Stimulated activated CD8-positive, alpha-beta memory T cell treated with anti-CD3 and anti-CD28 coated beads, Interleukin-7, amount 100 ng/mL, for 1 hour (primary cell): ENCODE measurements at regions not wholly inside any gene's neighbourhood (a gene's known extent, or its start where the extent isn't known, plus 50 kb on each side); places are given as distances from the start of the nearest gene placed in this dataset.
"Not testable (repeated sequence)": the region's sequence is repeated elsewhere in the genome, so short reads cannot be mapped to it uniquely, and the experiment has no call there.

ENCODE experiments used
- DNase-seq, 2 donors: peaks; one replicate each; pipeline ENCODE4 v3.0.0-alpha.2; 2020; ENCODE audit warnings: low read depth in 2 of 2

DNA sequence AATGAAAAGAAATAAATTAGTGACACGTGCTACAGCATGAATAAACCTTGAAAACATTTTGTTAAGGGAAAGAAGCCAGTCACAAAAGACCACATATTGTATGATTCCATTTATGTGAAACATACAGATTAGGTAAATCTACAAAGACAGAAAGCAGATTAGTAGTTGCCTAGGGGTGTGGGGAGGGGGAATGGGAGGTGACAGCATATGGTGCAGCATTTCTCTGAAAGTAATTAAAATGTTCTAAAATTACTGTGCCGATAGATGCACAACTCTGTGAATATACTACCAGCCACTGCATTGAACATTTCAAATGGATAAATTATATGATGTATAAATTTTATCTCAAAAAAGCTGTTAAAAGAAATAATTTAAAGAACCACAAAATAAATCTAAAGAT lies 161.0 kb downstream of the TRIB2 start:
- DNase-seq: no peak

- DNase-seq: no peak
These were observed 162.9 kb downstream of the TRIB2 start for GRCh38 chr2:12879649-12880048.

GRCh38 chr2:12881952-12882351 lies 165.2 kb downstream of the TRIB2 start:
- DNase-seq: no peak

DNA sequence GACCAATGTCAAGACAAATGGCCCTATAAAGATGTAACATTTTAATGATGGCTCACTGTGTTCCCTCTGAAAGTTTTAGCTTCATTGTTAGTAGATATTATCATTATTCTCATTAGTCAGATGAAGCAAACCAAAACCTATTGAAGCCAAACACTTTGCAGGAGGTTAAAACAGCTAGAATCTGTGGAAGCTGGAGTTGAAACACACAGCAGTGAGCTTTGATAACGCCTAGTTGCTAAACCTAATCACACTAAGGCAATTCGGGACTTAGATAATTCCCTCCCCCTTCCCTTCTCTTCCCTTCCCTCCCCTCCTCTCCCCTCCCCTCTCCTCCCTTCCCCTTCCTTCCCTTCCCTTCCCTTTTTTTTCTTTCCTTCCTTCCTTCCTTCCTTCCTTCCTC lies 165.7 kb downstream of the TRIB2 start:
- DNase-seq: no peak

DNA sequence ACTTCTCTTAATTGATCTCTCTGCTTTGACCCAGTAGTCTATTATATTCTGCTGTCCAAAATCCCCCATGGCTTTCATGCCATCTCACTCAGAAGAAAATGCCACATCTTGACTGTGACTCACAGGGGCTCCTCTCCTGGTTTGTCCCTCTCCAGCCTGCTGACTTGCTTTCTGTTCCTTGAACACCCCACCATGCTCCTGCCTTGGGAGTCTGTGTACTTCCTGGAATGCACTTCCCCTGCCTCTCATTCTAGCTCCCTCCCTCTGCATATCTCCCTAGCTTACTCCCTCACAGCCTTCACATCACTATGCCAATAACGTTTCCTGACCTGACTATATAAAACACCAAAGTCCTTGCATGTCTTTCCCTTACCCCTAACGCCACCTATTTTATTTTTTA lies 167.2 kb downstream of the TRIB2 start:
- DNase-seq: no peak

DNA sequence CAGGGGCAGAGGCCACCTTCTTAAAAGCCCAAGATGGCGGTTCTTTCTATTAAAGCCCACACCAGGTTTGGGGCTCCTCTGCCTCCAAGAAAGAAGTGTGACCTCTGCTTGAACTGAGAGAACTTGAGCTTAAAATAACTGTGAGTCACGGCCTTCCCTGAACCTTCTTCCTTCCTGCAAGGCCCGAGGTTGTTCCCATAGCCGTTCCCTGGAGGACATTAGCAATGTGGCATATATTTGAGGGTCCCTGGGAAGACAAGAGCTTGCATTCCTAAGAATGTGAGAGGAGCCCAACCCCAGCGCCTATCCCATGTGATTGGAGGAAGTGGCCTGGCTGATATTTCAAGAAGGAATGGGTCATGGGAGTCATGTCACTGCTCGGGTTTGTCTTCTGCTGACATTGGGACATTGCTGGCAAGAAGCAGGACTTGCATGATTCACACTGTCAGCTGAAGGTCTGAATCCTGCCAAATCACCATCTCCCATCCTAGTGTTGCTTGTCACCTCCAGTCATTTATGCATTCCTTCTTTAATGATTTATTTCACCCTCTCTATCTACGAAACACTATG lies 168.1 kb downstream of the TRIB2 start:
- DNase-seq: no peak

- no peak for DNase-seq
These were observed 173.3 kb downstream of the TRIB2 start for GRCh38 chr2:12890066-12890465.

DNA sequence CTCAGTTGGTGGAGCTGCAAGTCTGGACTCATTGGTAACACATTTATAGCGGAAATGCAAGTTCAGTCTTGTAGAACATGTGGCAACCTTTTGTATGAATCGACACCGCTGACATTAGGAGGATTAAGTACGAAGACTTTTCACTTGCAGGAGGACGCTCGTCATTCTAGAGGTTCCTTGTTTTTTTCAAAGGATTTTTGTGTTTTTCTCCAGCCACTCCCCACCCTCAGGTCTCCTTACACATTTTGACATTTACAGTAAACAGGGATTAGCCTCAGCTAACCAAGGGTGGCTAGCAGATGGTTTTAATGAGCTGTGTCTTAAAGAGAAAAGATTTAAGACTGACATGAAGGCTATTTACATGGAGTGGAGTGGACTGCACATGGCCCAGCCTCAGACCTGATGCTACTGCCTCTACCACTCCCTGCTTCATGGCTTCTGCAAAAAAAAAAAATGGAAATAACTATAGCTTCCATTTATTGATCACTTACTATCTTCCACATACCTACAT lies 173.8 kb downstream of the TRIB2 start:
- no peak for DNase-seq

GRCh38 chr2:12895017-12895416 lies 178.3 kb downstream of the TRIB2 start:
- DNase-seq: no peak

DNA sequence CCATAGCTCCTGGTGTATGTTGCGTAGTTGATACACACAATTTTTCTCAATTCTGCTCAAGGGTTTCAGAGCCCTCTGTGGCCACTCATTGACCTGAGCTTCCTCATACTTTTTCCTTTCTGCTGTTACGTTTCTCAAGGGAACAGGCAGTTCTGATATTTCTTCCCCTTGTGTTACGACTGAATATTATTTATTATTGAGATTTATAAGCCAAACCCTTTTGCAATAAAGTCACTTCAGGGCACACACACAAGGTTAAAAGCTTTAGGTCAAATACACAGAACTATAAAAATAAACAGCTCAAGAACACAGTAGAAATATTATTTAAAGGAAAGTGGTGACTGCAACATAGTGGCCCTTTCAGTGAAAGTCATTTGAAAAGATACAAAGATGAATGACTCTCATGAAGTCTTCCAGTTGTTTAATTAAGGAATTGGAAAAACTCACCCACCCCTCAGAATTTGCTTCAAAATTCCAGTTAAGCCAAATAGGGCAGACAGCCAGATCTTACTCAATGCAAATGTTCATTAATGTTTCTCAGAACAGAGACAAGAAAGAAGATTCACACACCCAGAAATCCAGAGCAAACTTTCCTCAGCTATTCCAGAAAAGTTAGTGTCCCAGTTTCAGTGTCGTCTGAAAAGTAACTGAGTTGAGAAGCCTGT lies 179.7 kb downstream of the TRIB2 start:
- no peak for DNase-seq

GRCh38 chr2:12897181-12897580 lies 180.4 kb downstream of the TRIB2 start:
- DNase-seq: no peak

GRCh38 chr2:12903272-12903671 lies 186.5 kb downstream of the TRIB2 start:
- DNase-seq: no peak

DNA sequence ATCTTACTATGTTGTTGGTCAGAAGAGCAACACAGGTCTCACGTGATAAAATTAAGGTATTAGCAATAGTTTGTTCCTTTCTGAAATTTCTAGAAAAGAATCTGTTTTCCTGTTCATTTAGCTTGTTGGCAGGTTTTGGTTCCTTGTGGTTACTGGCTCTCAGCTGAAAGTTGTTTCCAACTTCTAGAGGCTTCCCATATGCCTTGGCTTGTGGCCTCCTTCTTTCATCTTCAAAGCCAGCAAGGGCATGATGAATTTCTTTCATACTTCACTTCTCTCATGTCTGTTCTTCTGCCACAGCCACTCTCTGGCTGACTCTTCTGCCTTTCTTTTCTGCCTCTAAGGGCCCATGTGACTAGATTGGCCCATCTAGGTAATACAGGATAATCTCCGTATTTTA lies 193.7 kb downstream of the TRIB2 start:
- no peak for DNase-seq

- DNase-seq: no peak
These were observed 199.1 kb downstream of the TRIB2 start for GRCh38 chr2:12915787-12916186.

DNA sequence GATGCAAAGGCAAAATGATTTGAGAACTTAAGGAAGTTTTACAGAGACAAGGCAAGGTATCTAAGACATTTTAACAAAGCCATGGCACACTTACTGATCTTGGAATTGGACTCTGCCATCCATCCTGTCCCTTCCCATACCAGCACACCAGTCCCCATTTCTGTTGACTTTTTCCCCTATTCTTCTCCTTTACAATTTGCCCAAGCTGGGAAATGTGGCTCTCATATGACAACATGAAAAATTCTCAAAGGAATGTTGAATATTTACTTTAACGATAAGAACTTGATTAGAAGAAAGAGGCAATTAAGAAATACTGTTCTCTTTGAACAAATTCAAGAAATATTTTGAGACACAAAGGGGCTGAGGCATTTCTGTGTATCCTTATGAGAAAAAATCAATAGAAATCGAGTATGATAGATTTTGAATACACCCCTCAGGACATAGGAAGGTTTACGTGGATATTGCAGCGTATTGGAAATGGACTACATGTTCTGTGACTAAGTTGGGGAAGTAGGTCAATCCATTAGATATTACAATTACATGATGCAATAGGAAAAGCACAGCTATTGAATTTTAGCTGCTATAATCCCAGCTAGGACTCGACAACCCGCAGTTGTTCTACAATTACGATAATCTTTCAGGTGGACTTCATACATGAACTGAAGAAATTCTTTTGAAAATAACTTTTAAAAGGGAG lies 201.6 kb downstream of the TRIB2 start:
- no peak for DNase-seq

- DNase-seq: no peak
These were observed 202.2 kb downstream of the TRIB2 start for GRCh38 chr2:12918835-12919445.

GRCh38 chr2:12921321-12921720 lies 204.6 kb downstream of the TRIB2 start:
- no peak for DNase-seq

DNA sequence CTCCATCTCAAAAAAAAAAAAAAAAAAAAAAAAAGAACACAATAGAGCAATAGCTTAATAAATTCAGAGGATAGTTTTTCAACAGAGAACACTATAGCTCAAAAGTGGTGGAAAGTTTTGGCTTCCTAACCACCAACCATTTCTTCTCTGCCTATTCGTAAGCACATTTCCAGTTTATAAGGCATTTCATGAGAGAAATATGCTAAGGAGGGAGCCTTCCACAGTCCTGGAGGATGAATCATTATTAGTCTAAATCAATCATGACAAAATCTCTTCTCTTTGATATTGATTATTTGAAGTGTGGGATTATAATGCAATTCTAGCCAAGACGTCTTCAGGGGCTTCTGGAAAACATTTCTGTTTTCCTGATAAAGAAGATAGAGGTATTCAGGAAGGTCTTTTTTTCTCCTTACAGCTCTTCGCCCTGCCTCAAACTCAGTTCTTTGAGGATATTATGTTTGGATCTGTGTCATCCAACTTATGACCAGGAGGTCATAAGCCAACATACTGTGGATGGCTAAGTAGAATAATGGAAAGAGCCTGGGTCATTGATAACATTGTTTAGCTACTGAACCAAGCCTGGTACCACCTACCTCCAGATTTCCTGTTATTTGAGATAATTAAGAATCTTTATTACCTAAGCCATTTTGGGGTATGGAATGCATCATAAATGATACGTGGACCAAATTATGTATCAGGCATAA lies 207.3 kb downstream of the TRIB2 start:
- DNase-seq: no peak

DNA sequence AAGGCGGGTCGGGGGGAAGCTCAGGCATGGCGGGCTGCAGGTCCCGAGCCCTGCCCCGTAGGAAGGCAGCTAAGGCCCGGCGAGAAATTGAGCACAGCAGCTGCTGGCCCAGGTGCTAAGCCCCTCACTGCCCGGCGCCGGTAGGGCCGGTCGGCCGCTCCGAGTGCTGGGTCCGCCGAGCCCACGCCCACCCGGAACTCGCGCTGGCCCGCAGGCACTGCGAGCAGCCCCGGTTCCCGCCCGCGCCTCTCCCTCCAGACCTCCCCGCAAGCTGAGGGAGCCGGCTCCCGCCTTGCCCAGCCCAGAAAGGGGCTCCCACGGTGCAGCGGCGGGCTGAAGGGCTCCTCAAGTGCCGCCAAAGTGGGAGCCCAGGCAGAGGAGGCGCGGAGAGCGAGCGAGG lies 209.9 kb downstream of the TRIB2 start:
- not testable (repeated sequence) for DNase-seq

GRCh38 chr2:12928197-12928774 lies 211.6 kb downstream of the TRIB2 start:
- DNase-seq: no peak

DNA sequence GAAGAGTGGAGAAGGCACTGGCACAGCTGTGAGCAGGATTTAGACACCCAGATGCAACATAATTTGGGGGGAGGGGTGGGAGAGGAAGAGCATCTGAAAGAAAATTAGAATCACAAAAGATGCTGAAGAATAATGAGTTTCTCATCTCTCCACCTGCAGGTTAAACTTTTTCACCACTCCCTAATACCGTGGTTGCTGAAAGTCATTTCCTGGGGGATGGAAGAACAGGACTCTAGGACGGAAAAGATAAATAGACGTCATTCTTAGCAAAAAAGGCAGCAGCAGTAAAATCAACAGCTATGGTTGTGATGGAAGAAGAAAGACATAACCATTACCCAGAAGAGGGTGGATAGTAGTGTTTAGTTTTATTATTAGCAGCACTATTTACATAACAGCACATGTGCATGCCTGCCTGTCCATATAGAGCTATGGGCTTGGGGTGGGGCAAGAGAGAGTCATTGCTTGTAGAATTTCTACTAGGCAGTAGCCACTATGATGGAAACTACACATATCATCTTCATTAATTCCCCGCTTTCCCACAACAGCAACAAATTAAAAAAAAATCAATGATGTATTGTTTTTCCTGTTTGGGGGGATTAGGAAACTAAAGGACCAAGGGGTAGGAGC lies 212.2 kb downstream of the TRIB2 start:
- DNase-seq: no peak
